ENCODE measurements at regions not wholly inside any gene's neighbourhood (a gene's known extent, or its start where the extent isn't known, plus 50 kb on each side); places are given as distances from the start of the nearest gene placed in this dataset.

DNA sequence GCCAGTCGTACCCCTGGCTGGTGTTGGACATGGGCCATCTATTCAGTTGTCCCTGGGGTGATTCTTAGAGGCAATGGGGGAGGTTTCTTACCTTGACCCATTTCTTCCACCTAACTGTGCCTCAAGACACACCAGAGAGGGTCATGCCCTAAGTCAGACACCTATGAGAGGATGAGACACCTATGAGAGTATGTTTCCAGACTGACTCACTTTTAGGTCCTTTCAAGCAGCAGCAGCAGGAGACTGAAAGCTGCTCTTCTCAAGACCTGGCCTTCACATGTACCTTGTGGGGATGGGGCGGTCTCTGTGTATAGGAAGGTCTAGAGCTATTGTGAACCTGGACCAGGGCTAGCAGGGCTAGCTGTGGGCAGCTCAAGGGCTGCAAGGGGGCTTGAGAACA lies 130.1 kb downstream of the TENT4A start:
- ChIA-PET POLR2A (ENCODE audit: low non-redundant PET) (no interaction called here), CTCF (no interaction called here)
- Histone ChIP-seq H3K27me3 (replicated peaks; ENCODE audit: insufficient read depth, low read depth, low read length, poor library complexity) (peaks cover 58% of the 10 kb centered on the region), H3K36me3 (ENCODE audit: insufficient read depth, low read length, poor library complexity, severe bottlenecking) (no peaks in the 10 kb centered on the region), H3K27ac (ENCODE audit: low read depth, low read length, poor library complexity, severe bottlenecking) (no peak overlapping the region), H3K4me3 (ENCODE audit: low read depth, low read length, poor library complexity, severe bottlenecking) (no peak overlapping the region), H3K9me3 (ENCODE audit: low read depth, low read length, poor library complexity, severe bottlenecking) (no peaks in the 10 kb centered on the region), H3K4me1 (ENCODE audit: insufficient read depth, low read length, poor library complexity, severe bottlenecking) (no peaks in the 10 kb centered on the region)
- BruUV-seq (replicated peaks): no TSS peak
- intact Hi-C loops (cut with micrococcal nuclease; ENCODE audit: unreplicated experiment): no loop called here
- TF ChIP-seq, protein P1, sequence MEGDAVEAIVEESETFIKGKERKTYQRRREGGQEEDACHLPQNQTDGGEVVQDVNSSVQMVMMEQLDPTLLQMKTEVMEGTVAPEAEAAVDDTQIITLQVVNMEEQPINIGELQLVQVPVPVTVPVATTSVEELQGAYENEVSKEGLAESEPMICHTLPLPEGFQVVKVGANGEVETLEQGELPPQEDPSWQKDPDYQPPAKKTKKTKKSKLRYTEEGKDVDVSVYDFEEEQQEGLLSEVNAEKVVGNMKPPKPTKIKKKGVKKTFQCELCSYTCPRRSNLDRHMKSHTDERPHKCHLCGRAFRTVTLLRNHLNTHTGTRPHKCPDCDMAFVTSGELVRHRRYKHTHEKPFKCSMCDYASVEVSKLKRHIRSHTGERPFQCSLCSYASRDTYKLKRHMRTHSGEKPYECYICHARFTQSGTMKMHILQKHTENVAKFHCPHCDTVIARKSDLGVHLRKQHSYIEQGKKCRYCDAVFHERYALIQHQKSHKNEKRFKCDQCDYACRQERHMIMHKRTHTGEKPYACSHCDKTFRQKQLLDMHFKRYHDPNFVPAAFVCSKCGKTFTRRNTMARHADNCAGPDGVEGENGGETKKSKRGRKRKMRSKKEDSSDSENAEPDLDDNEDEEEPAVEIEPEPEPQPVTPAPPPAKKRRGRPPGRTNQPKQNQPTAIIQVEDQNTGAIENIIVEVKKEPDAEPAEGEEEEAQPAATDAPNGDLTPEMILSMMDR (conservative IDR thresholded peaks at IDR 0.05; ENCODE audit: low read depth, low read length): no peak
- TF ChIP-seq EZH2 (IDR thresholded peaks at IDR 0.05; ENCODE audit: borderline replicate concordance, low read depth, low read length, poor library complexity, severe bottlenecking): no peak
- no peak for DNase-seq (ENCODE audit: low spot score)

DNA sequence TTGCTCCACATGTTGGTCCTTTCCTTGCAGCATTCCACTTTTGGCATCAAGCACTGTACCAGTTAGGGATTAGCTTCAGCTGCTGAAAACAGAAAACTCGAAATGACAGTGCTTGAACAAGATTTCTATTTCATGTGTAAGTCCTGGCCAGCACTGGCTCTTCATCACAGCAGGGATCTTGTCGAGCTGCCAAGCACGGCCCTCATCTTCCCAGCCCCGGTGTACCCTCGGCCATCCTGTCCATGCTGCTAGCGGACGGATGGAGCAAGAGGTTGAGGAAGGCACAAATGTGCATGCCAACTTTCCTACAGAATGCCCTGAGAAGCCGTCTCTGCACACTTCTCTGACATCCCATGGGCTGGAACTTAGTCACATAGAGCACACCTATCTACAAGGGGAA lies 130.6 kb downstream of the TENT4A start:
- no peaks in the 10 kb centered on the region for H3K9me3 ChIP-seq (ENCODE audit: low read depth, low read length, poor library complexity, severe bottlenecking)
- TF ChIP-seq, protein P1 (conservative IDR thresholded peaks at IDR 0.05; ENCODE audit: low read depth, low read length): no peak
- TF ChIP-seq EZH2 (IDR thresholded peaks at IDR 0.05; ENCODE audit: borderline replicate concordance, low read depth, low read length, poor library complexity, severe bottlenecking): no peak
- H3K27ac ChIP-seq (ENCODE audit: low read depth, low read length, poor library complexity, severe bottlenecking): no peak overlapping the region
- ChIA-PET CTCF (no interaction called here), POLR2A (ENCODE audit: low non-redundant PET) (no interaction called here)
- no TSS peak for BruUV-seq (replicated peaks)
- no peaks in the 10 kb centered on the region for H3K4me1 ChIP-seq (ENCODE audit: insufficient read depth, low read length, poor library complexity, severe bottlenecking)
- no peak overlapping the region for H3K4me3 ChIP-seq (ENCODE audit: low read depth, low read length, poor library complexity, severe bottlenecking)
- no peak for DNase-seq (ENCODE audit: low spot score)
- H3K36me3 ChIP-seq (ENCODE audit: insufficient read depth, low read length, poor library complexity, severe bottlenecking): no peaks in the 10 kb centered on the region
- peaks cover 60% of the 10 kb centered on the region for H3K27me3 ChIP-seq (replicated peaks; ENCODE audit: insufficient read depth, low read depth, low read length, poor library complexity)
- intact Hi-C loops (cut with micrococcal nuclease; ENCODE audit: unreplicated experiment): no loop called here

DNA sequence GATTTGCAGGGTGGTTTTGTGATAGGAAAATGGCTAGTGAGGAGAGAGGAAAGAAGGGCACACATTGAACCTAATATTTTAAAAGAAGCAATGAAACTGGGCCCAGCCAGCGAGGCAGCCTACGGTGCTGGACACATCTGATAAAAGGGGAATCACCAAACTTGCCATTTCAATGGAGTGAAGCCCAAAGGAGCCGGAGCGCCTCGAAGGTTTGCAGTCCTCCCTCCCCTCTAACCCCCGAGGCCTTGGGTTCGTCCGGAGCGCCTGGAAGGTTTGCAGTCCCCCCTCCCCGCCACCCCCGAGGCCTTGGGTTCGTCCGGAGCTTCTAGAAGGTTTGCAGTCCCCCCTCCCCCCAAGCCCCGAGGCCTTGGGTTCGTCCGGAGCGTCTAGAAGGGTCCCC lies 132.6 kb downstream of the TENT4A start:
- TF ChIP-seq, protein P1 (conservative IDR thresholded peaks at IDR 0.05; ENCODE audit: low read depth, low read length): no peak
- no peak for TF ChIP-seq EZH2 (IDR thresholded peaks at IDR 0.05; ENCODE audit: borderline replicate concordance, low read depth, low read length, poor library complexity, severe bottlenecking)
- no peaks in the 10 kb centered on the region for H3K36me3 ChIP-seq (ENCODE audit: insufficient read depth, low read length, poor library complexity, severe bottlenecking)
- no peak overlapping the region for H3K4me3 ChIP-seq (ENCODE audit: low read depth, low read length, poor library complexity, severe bottlenecking)
- no TSS peak for BruUV-seq (replicated peaks)
- H3K4me1 ChIP-seq (ENCODE audit: insufficient read depth, low read length, poor library complexity, severe bottlenecking): no peaks in the 10 kb centered on the region
- no peak for DNase-seq (ENCODE audit: low spot score)
- POLR2A ChIA-PET (ENCODE audit: low non-redundant PET): no interaction called here
- H3K27ac ChIP-seq (ENCODE audit: low read depth, low read length, poor library complexity, severe bottlenecking): no peak overlapping the region
- peaks cover 43% of the 10 kb centered on the region for H3K27me3 ChIP-seq (replicated peaks; ENCODE audit: insufficient read depth, low read depth, low read length, poor library complexity)
- intact Hi-C loops (cut with micrococcal nuclease; ENCODE audit: unreplicated experiment): no loop called here
- no peaks in the 10 kb centered on the region for H3K9me3 ChIP-seq (ENCODE audit: low read depth, low read length, poor library complexity, severe bottlenecking)
- CTCF ChIA-PET: no interaction called here

Measured in A673 (cell line).